ENCODE measurements at regions not wholly inside any gene's neighbourhood (a gene's known extent, or its start where the extent isn't known, plus 50 kb on each side); places are given as distances from the start of the nearest gene placed in this dataset.

DNA sequence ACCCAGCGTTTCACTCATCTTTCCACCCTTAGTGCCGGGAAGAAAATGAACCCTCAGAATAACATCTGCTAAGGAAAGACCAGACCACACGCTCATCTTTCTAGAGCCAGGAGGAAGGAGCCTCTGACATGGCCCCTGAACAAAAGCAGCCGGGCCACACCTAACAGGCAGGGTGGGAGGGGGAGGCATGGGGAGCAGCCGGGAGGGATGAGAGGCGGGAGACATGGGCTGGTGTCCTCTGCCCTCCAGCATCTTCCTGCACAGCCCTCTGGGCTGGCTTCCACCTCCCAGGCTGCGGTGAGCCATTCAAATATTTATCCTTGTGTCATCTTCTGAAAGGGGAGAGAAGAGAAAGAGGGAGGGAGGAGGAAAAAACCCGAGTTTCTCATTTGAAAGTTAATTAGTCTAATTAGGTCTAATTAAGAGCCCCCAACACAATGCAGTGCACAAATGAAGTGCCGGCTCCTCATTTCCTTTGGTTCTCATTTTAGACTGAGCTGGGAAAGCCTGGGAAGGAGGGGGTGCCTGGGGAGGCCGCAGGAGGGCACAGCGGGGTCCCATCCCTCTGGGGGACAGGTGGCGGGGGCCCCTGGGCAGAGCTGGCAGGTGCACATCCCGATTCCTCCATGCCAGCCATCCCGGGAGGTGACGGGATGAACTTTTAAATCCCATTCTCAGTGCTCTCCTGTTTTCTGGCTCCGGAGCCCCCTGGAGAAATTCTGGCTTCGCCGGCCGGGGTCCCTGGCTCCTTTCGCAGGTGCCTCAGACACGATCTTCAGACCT, 90.5 kb downstream of the ENGASE start:
- no peak for ATAC-seq
- intact Hi-C loops (cut with micrococcal nuclease; ENCODE audit: unreplicated experiment): no loop called here

GRCh38 chr17:79164408-79164807, 89.8 kb downstream of the ENGASE start:
- ATAC-seq (no peak), FAIRE-seq (no peak), DNase-seq (ENCODE audit: low spot score) (no peak)
- no peak overlapping the region for H3K4me3 ChIP-seq (replicated peaks in 1 of 3; ENCODE audit: insufficient read depth in 1 of 3, low read depth in 2 of 3, low read length in 3 of 3)
- CTCF ChIA-PET (ENCODE audit: low intra/inter-chr PET ratio, low total read pairs): no interaction called here
- H3K4me2 ChIP-seq (ENCODE audit: low read depth, low read length): no peak overlapping the region
- intact Hi-C loops (cut with micrococcal nuclease; ENCODE audit: unreplicated experiment) (no loop called here), in situ Hi-C loops (cut with HindIII; ENCODE audit: extremely low pct_ligation_motif_present, low pct_unique_long_range_greater_than_20kb) (no loop called here)
- no peaks in the 10 kb centered on the region for H3K79me2 ChIP-seq (ENCODE audit: insufficient read depth, low read length)
- H3K36me3 ChIP-seq (replicated peaks in 1 of 2; ENCODE audit: control insufficient read depth in 1 of 2, insufficient read depth in 2 of 2, low read length in 2 of 2): no peaks in the 10 kb centered on the region
- WGBS (ENCODE audit: low lambda C conversion rate): 15% methylated on average over 11 of the region's 16 CpGs
- no peaks in the 10 kb centered on the region for H3K9me3 ChIP-seq (ENCODE audit: low read length)
- POLR2A ChIA-PET: no interaction called here
- H4K20me1 ChIP-seq (ENCODE audit: insufficient read depth, low read length): no peaks in the 10 kb centered on the region; the same call in 1 of the 2 replicates
- no TSS peak for BruUV-seq (replicated peaks)
- no peak overlapping the region for H3K27ac ChIP-seq (ENCODE audit: extremely low read length, insufficient read depth, low read length)
- no peaks in the 10 kb centered on the region for H3K4me1 ChIP-seq (ENCODE audit: insufficient read depth, low read length)
- no peak overlapping the region for H2AFZ ChIP-seq (ENCODE audit: low read length)
- H3K27me3 ChIP-seq (ENCODE audit: control insufficient read depth in 1 of 2, insufficient read depth in 2 of 2, low read length in 2 of 2): peaks cover 50 to 98% of the 10 kb centered on the region in 2 experiments
- no peak overlapping the region for H3K9ac ChIP-seq (ENCODE audit: insufficient read depth, low read depth, low read length)
- TF ChIP-seq IKZF5 (CRISPR knock-in tag; IDR thresholded peaks at IDR 0.05): no peak
- TF ChIP-seq ARNT2 (CRISPR knock-in tag; IDR thresholded peaks at IDR 0.05; ENCODE audit: low read depth): no peak
- TF ChIP-seq, protein P1, sequence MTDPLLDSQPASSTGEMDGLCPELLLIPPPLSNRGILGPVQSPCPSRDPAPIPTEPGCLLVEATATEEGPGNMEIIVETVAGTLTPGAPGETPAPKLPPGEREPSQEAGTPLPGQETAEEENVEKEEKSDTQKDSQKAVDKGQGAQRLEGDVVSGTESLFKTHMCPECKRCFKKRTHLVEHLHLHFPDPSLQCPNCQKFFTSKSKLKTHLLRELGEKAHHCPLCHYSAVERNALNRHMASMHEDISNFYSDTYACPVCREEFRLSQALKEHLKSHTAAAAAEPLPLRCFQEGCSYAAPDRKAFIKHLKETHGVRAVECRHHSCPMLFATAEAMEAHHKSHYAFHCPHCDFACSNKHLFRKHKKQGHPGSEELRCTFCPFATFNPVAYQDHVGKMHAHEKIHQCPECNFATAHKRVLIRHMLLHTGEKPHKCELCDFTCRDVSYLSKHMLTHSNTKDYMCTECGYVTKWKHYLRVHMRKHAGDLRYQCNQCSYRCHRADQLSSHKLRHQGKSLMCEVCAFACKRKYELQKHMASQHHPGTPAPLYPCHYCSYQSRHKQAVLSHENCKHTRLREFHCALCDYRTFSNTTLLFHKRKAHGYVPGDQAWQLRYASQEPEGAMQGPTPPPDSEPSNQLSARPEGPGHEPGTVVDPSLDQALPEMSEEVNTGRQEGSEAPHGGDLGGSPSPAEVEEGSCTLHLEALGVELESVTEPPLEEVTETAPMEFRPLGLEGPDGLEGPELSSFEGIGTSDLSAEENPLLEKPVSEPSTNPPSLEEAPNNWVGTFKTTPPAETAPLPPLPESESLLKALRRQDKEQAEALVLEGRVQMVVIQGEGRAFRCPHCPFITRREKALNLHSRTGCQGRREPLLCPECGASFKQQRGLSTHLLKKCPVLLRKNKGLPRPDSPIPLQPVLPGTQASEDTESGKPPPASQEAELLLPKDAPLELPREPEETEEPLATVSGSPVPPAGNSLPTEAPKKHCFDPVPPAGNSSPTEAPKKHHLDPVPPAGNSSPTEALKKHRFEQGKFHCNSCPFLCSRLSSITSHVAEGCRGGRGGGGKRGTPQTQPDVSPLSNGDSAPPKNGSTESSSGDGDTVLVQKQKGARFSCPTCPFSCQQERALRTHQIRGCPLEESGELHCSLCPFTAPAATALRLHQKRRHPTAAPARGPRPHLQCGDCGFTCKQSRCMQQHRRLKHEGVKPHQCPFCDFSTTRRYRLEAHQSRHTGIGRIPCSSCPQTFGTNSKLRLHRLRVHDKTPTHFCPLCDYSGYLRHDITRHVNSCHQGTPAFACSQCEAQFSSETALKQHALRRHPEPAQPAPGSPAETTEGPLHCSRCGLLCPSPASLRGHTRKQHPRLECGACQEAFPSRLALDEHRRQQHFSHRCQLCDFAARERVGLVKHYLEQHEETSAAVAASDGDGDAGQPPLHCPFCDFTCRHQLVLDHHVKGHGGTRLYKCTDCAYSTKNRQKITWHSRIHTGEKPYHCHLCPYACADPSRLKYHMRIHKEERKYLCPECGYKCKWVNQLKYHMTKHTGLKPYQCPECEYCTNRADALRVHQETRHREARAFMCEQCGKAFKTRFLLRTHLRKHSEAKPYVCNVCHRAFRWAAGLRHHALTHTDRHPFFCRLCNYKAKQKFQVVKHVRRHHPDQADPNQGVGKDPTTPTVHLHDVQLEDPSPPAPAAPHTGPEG (CRISPR knock-in tag; IDR thresholded peaks at IDR 0.05): no peak
- TF ChIP-seq ZIK1 (CRISPR knock-in tag; IDR thresholded peaks at IDR 0.05; ENCODE audit: borderline replicate concordance, low read depth): no peak
- TF ChIP-seq HOXA3 (CRISPR knock-in tag; IDR thresholded peaks at IDR 0.05): no peak
- no peak for TF ChIP-seq SOX6 (IDR thresholded peaks at IDR 0.05)
- no peak for TF ChIP-seq SOX6 (CRISPR knock-in tag; IDR thresholded peaks at IDR 0.05)
- no peak for TF ChIP-seq XBP1 (CRISPR knock-in tag; IDR thresholded peaks at IDR 0.05)

More for the DNA sequence above, 90.5 kb downstream of the ENGASE start:
- FAIRE-seq: no peak
- no peak for TF ChIP-seq RBFOX2 (IDR thresholded peaks at IDR 0.05; ENCODE audit: low read depth, low read length)
- no peak for TF ChIP-seq CCDC6 (CRISPR knock-in tag; IDR thresholded peaks at IDR 0.05)
- no peak for TF ChIP-seq ZNF274 (CRISPR knock-in tag; IDR thresholded peaks at IDR 0.05)
- TF ChIP-seq EZH2 (conservative IDR thresholded peaks at IDR 0.05; ENCODE audit: low read depth, low read length): 0 out of 2 replicates have a peak, but pooled peaks have one; percentile 3
- no peak for TF ChIP-seq ZNF337 (CRISPR knock-in tag; IDR thresholded peaks at IDR 0.05; ENCODE audit: borderline replicate concordance, low read depth)
- TF ChIP-seq ZNF7 (CRISPR knock-in tag; IDR thresholded peaks at IDR 0.05): no peak
- Histone ChIP-seq H3K9me3 (ENCODE audit: low read length) (no peaks in the 10 kb centered on the region), H3K4me2 (ENCODE audit: low read depth, low read length) (no peak overlapping the region), H3K9ac (ENCODE audit: insufficient read depth, low read depth, low read length) (no peak overlapping the region), H3K79me2 (ENCODE audit: insufficient read depth, low read length) (no peaks in the 10 kb centered on the region), H2AFZ (ENCODE audit: low read length) (no peak overlapping the region), H3K27me3 (ENCODE audit: control insufficient read depth in 1 of 2, insufficient read depth in 2 of 2, low read length in 2 of 2) (peaks cover 45 to 98% of the 10 kb centered on the region in 2 experiments), H3K36me3 (replicated peaks in 1 of 2; ENCODE audit: control insufficient read depth in 1 of 2, insufficient read depth in 2 of 2, low read length in 2 of 2) (no peaks in the 10 kb centered on the region), H3K4me1 (ENCODE audit: insufficient read depth, low read length) (no peaks in the 10 kb centered on the region), H4K20me1 (ENCODE audit: insufficient read depth, low read length) (no peaks in the 10 kb centered on the region; the same call in 1 of the 2 replicates), H3K4me3 (replicated peaks in 1 of 3; ENCODE audit: insufficient read depth in 1 of 3, low read depth in 2 of 3, low read length in 3 of 3) (no peak overlapping the region), H3K27ac (ENCODE audit: extremely low read length, insufficient read depth, low read length) (no peak overlapping the region)
- WGBS (ENCODE audit: low lambda C conversion rate): 6% methylated on average over 20 of the region's 21 CpGs
- no TSS peak for BruUV-seq (replicated peaks)
- in situ Hi-C loops (cut with HindIII; ENCODE audit: extremely low pct_ligation_motif_present, low pct_unique_long_range_greater_than_20kb): no loop called here
- DNase-seq (ENCODE audit: low spot score): no peak
- ChIA-PET CTCF (ENCODE audit: low intra/inter-chr PET ratio, low total read pairs) (no interaction called here), POLR2A (no interaction called here)

Data from HepG2 (cell line).